WERI-Rb-1 (cell line): ENCODE measurements at regions not wholly inside any gene's neighbourhood (a gene's known extent, or its start where the extent isn't known, plus 50 kb on each side); places are given as distances from the start of the nearest gene placed in this dataset.
"Not testable (repeated sequence)": the region's sequence is repeated elsewhere in the genome, so short reads cannot be mapped to it uniquely, and the experiment has no call there.

Experiments used
- DNase-seq: peaks from one replicate; pipeline ENCODE4 v3.0.0-alpha.2; 2020
- H3K27ac ChIP-seq: fragments of 250-450 bp; sonication (Bioruptor Pico); 2 replicates; pipeline ENCODE4 v1.5.1; 2020; ENCODE audit warnings: mild to moderate bottlenecking, moderate library complexity
- H3K27me3 ChIP-seq: fragments of 250-450 bp; sonication (Bioruptor Pico); 2 replicates; pipeline ENCODE4 v1.5.1; 2021; ENCODE audit warnings: mild to moderate bottlenecking, low read depth, moderate library complexity; ENCODE audit not compliant: insufficient read depth, severe bottlenecking
- H3K36me3 ChIP-seq: fragments of 250-450 bp; sonication (Bioruptor Pico); 2 replicates; pipeline ENCODE4 v1.5.1; 2020; ENCODE audit warnings: mild to moderate bottlenecking, moderate library complexity
- H3K4me3 ChIP-seq: 2 replicates; pipeline ENCODE4 v1.5.1; 2011; ENCODE audit warnings: low read depth, mild to moderate bottlenecking, control low read depth, low read length
- H3K9me3 ChIP-seq: fragments of 250-450 bp; sonication (Bioruptor Pico); 2 replicates; pipeline ENCODE4 v1.5.1; 2021; ENCODE audit warnings: mild to moderate bottlenecking, moderate library complexity; ENCODE audit not compliant: severe bottlenecking
- CTCF ChIP-seq: IDR thresholded peaks from 2 replicates; pipeline ENCODE4 v1.5.1; 2011; ENCODE audit warnings: low read depth, mild to moderate bottlenecking, control low read depth, inconsistent platforms, low read length

- peak; percentile 9 for DNase-seq
- no peak overlapping the region for H3K4me3 ChIP-seq
- no peaks in the 10 kb centered on the region for H3K27me3 ChIP-seq
- H3K9me3 ChIP-seq, result no peaks in the 10 kb centered on the region
- TF ChIP-seq CTCF, result peak; percentile 19; the same call in 1 of the 2 replicates
- no peaks in the 10 kb centered on the region for H3K36me3 ChIP-seq
- no peak overlapping the region for H3K27ac ChIP-seq
These were observed 84.9 kb upstream of the TRIM77 start for GRCh38 chr11:89625171-89625570.

- H3K4me3 ChIP-seq, result no peak overlapping the region
- no peaks in the 10 kb centered on the region for H3K9me3 ChIP-seq
- H3K27me3 ChIP-seq, result no peaks in the 10 kb centered on the region
- H3K36me3 ChIP-seq, result no peaks in the 10 kb centered on the region
- no peak for TF ChIP-seq CTCF
- no peak for DNase-seq
- no peak overlapping the region for H3K27ac ChIP-seq
These were observed 83.7 kb upstream of the TRIM77 start for GRCh38 chr11:89626366-89626765.

GRCh38 chr11:89626881-89627280, 83.2 kb upstream of the TRIM77 start:
- not testable (repeated sequence) for H3K9me3 ChIP-seq, H3K4me3 ChIP-seq, DNase-seq, H3K36me3 ChIP-seq, H3K27ac ChIP-seq, H3K27me3 ChIP-seq

- no peaks in the 10 kb centered on the region for H3K9me3 ChIP-seq
- H3K36me3 ChIP-seq, result no peaks in the 10 kb centered on the region
- no peak overlapping the region for H3K27ac ChIP-seq
- no peak for DNase-seq
- no peaks in the 10 kb centered on the region for H3K27me3 ChIP-seq
- TF ChIP-seq CTCF, result no peak
- no peak overlapping the region for H3K4me3 ChIP-seq
These were observed 76.9 kb upstream of the TRIM77 start for GRCh38 chr11:89633135-89633705.

GRCh38 chr11:89640777-89641176, 69.3 kb upstream of the TRIM77 start:
- H3K9me3 ChIP-seq, H3K4me3 ChIP-seq, H3K27me3 ChIP-seq, H3K27ac ChIP-seq, H3K36me3 ChIP-seq, DNase-seq: not testable (repeated sequence)

- H3K9me3 ChIP-seq, H3K4me3 ChIP-seq, H3K27ac ChIP-seq, H3K27me3 ChIP-seq, DNase-seq, H3K36me3 ChIP-seq: not testable (repeated sequence)
These were observed 61.9 kb upstream of the TRIM77 start for GRCh38 chr11:89648232-89648631.

GRCh38 chr11:89648996-89649395, 61.1 kb upstream of the TRIM77 start:
- H3K4me3 ChIP-seq, result not testable (repeated sequence)

GRCh38 chr11:89654669-89655068, 55.4 kb upstream of the TRIM77 start:
- not testable (repeated sequence) for H3K4me3 ChIP-seq, DNase-seq, H3K9me3 ChIP-seq, H3K36me3 ChIP-seq, H3K27me3 ChIP-seq, H3K27ac ChIP-seq

More at GRCh38 chr11:89648996-89649395, 61.1 kb upstream of the TRIM77 start:
- not testable (repeated sequence) for H3K9me3 ChIP-seq, H3K27ac ChIP-seq, DNase-seq, H3K27me3 ChIP-seq, H3K36me3 ChIP-seq

GRCh38 chr11:89658767-89659166, 51.3 kb upstream of the TRIM77 start:
- H3K4me3 ChIP-seq, H3K27ac ChIP-seq, H3K27me3 ChIP-seq, H3K9me3 ChIP-seq, DNase-seq, H3K36me3 ChIP-seq: not testable (repeated sequence)

GRCh38 chr11:89659414-89659813, 50.7 kb upstream of the TRIM77 start:
- not testable (repeated sequence) for H3K36me3 ChIP-seq, H3K4me3 ChIP-seq, H3K27ac ChIP-seq, H3K9me3 ChIP-seq, H3K27me3 ChIP-seq, DNase-seq
